Neural cell (in vitro differentiated cells): ENCODE measurements at regions not wholly inside any gene's neighbourhood (a gene's known extent, or its start where the extent isn't known, plus 50 kb on each side); places are given as distances from the start of the nearest gene placed in this dataset.

ENCODE experiments used
- H2AFZ ChIP-seq: fragments of 200-600, 300-800 bp; sonication (generic), shearing (Covaris generic); 2 replicates; pipeline ENCODE4 v1.6.0; 2014; ENCODE audit warnings: low read depth, mild to moderate bottlenecking, antibody characterized with exemption, low read length, moderate library complexity
- H3F3A ChIP-seq: fragments of 200-600 bp; shearing (Covaris generic); 2 replicates; pipeline ENCODE4 v1.6.1; 2016; ENCODE audit warnings: mild to moderate bottlenecking, moderate library complexity, mixed read lengths, antibody characterized with exemption, low read length; ENCODE audit not compliant: insufficient read depth, poor library complexity, severe bottlenecking
- H3K27ac ChIP-seq: fragments of 200-600, 300-800 bp; sonication (generic), shearing (Covaris generic); 2 replicates; pipeline ENCODE4 v1.5.1; 2014; ENCODE audit warnings: mild to moderate bottlenecking, low read length, moderate library complexity
- H3K27me3 ChIP-seq: fragments of 300-800, 200-600 bp; sonication (generic), shearing (Covaris generic); 2 replicates; pipeline ENCODE4 v1.6.0; 2014; ENCODE audit warnings: mild to moderate bottlenecking, low read depth, low read length, moderate library complexity; ENCODE audit not compliant: insufficient read depth
- H3K36me3 ChIP-seq: fragments of 300-800, 200-600 bp; sonication (generic), shearing (Covaris generic); 2 replicates; pipeline ENCODE4 v1.5.1; 2014; ENCODE audit warnings: mild to moderate bottlenecking, antibody characterized with exemption, low read length, moderate library complexity; ENCODE audit not compliant: insufficient read depth
- H3K4me2 ChIP-seq: fragments of 300-800, 200-600 bp; sonication (generic), shearing (Covaris generic); 2 replicates; pipeline ENCODE4 v1.6.0; 2014; ENCODE audit warnings: mild to moderate bottlenecking, low read length
- H3K4me3 ChIP-seq: fragments of 300-800, 200-600 bp; sonication (generic), shearing (Covaris generic); 2 replicates; pipeline ENCODE4 v1.5.1; 2014; ENCODE audit warnings: mild to moderate bottlenecking, low read length, moderate library complexity
- H3K79me2 ChIP-seq: fragments of 200-600 bp; shearing (Covaris generic); replicated peaks from 2 replicates; pipeline ENCODE4 v1.6.0; 2014; ENCODE audit warnings: mild to moderate bottlenecking, low read length, moderate library complexity; ENCODE audit not compliant: insufficient read depth
- H3K9ac ChIP-seq: fragments of 300-800, 200-600 bp; sonication (generic), shearing (Covaris generic); 2 replicates; pipeline ENCODE4 v1.6.1; 2016; ENCODE audit warnings: mild to moderate bottlenecking, low read length, mixed read lengths
- H3K9me2 ChIP-seq: fragments of 200-600 bp; shearing (Covaris generic); 2 replicates; pipeline ENCODE4 v1.6.1; 2016; ENCODE audit warnings: mild to moderate bottlenecking, low read length, mixed read lengths; ENCODE audit not compliant: insufficient read depth
- H3K9me3 ChIP-seq: fragments of 200-600, 300-800 bp; sonication (generic), shearing (Covaris generic); 2 replicates; pipeline ENCODE4 v1.6.1; 2016; ENCODE audit warnings: mild to moderate bottlenecking, mixed run types, low read length, moderate library complexity, mixed read lengths
- H4K20me1 ChIP-seq: fragments of 200-600 bp; shearing (Covaris generic); 2 replicates; pipeline ENCODE4 v1.6.1; 2016; ENCODE audit warnings: mild to moderate bottlenecking, mixed run types; ENCODE audit not compliant: insufficient read depth
- CTCF ChIP-seq: fragments of 450-650 bp; IDR thresholded peaks from 2 replicates; pipeline ENCODE4 v1.5.1; 2014; ENCODE audit warnings: antibody characterized with exemption, mild to moderate bottlenecking, moderate library complexity; ENCODE audit not compliant: poor library complexity, severe bottlenecking
- EP300 ChIP-seq: fragments of 450-650 bp; conservative IDR thresholded peaks from 2 replicates; pipeline ENCODE4 v1.6.1; 2014; ENCODE audit warnings: antibody characterized with exemption, mild to moderate bottlenecking, moderate library complexity; ENCODE audit not compliant: poor library complexity, severe bottlenecking
- EZH2 ChIP-seq: fragments of 200-600, 300-800 bp; shearing (Covaris generic), sonication (generic); IDR thresholded peaks from 2 replicates; pipeline ENCODE4 v1.6.1; 2014; ENCODE audit warnings: antibody characterized with exemption, low read length, borderline replicate concordance, mild to moderate bottlenecking; ENCODE audit not compliant: insufficient read depth, poor library complexity, severe bottlenecking
- MXI1 ChIP-seq: fragments of 450-650 bp; conservative IDR thresholded peaks from 2 replicates; pipeline ENCODE4 v1.6.1; 2014; ENCODE audit warnings: antibody characterized with exemption, mild to moderate bottlenecking; ENCODE audit not compliant: poor library complexity, severe bottlenecking
- POLR2AphosphoS5 ChIP-seq: IDR thresholded peaks from 2 replicates; pipeline ENCODE4 v1.6.1; 2012
- RAD21 ChIP-seq: fragments of 450-650 bp; conservative IDR thresholded peaks from 2 replicates; pipeline ENCODE4 v1.6.1; 2014; ENCODE audit warnings: antibody characterized with exemption, mild to moderate bottlenecking, moderate library complexity
- REST ChIP-seq: IDR thresholded peaks from 2 replicates; pipeline ENCODE4 v1.6.1; 2012; ENCODE audit warnings: borderline replicate concordance
- SMC3 ChIP-seq: fragments of 450-650 bp; conservative IDR thresholded peaks from 2 replicates; pipeline ENCODE4 v1.6.1; 2014; ENCODE audit warnings: antibody characterized with exemption, mild to moderate bottlenecking, moderate library complexity; ENCODE audit not compliant: poor library complexity
- TAF1 ChIP-seq: IDR thresholded peaks from 2 replicates; pipeline ENCODE4 v1.6.1; 2012; ENCODE audit warnings: low read depth

GRCh38 chr10:36170142-36170719, 528.1 kb upstream of the FZD8 start (continued):
- TF ChIP-seq REST (no peak), POLR2AphosphoS5 (no peak), SMC3 (no peak)

GRCh38 chr10:36168777-36169176, 526.7 kb upstream of the FZD8 start:
- Histone ChIP-seq H3K4me2 (no peak overlapping the region), H3K4me3 (no peak overlapping the region), H3F3A (no peaks in the 10 kb centered on the region), H3K9me3 (no peaks in the 10 kb centered on the region), H3K79me2 (no peaks in the 10 kb centered on the region), H3K36me3 (no peaks in the 10 kb centered on the region), H3K9me2 (no peaks in the 10 kb centered on the region), H3K27ac (no peak overlapping the region), H2AFZ (no peak overlapping the region), H3K27me3 (no peaks in the 10 kb centered on the region), H4K20me1 (no peaks in the 10 kb centered on the region), H3K9ac (no peak overlapping the region)
- TF ChIP-seq EP300 (no peak), CTCF (no peak), MXI1 (no peak), REST (no peak), POLR2AphosphoS5 (no peak), EZH2 (no peak), TAF1 (no peak), RAD21 (no peak), SMC3 (no peak)
